Gastroesophageal sphincter (tissue), 4 donors: ENCODE measurements at regions not wholly inside any gene's neighbourhood (a gene's known extent, or its start where the extent isn't known, plus 50 kb on each side); places are given as distances from the start of the nearest gene placed in this dataset.

ENCODE experiments used
- ATAC-seq: fragments of 150-250 bp; one replicate; pipeline ENCODE4 v1.9.1; 2016; ENCODE audit warnings: mild to moderate bottlenecking, moderate library complexity
- H3K27ac ChIP-seq, 4 donors: fragments of 200-600 bp; sonication (generic) in 3 of 4; 1 replicate in 3 of 4; 2 replicates in 1 of 4; pipeline ENCODE4 v1.5.1; 2016 to 2019
- H3K27me3 ChIP-seq: fragments of 200-600 bp; sonication (generic); one replicate; pipeline ENCODE4 v1.5.1; 2019
- H3K36me3 ChIP-seq, 2 donors: fragments of 200-600 bp; sonication (generic); one replicate each; pipeline ENCODE4 v1.5.1; 2019; ENCODE audit warnings: control low read depth in 1 of 2
- H3K4me1 ChIP-seq, 3 donors: fragments of 200-600 bp; sonication (generic); 1 replicate in 2 of 3; 2 replicates in 1 of 3; pipeline ENCODE4 v1.5.1; 2016 to 2019; ENCODE audit warnings: control low read depth in 2 of 3
- H3K4me3 ChIP-seq, 2 donors: fragments of 200-600 bp; sonication (generic); one replicate each; pipeline ENCODE4 v1.5.1; 2019; ENCODE audit warnings: mild to moderate bottlenecking in 1 of 2, moderate library complexity in 1 of 2
- H3K9me3 ChIP-seq, 3 donors: fragments of 200-600 bp; sonication (generic); one replicate each; pipeline ENCODE4 v1.5.1; 2017 to 2019; ENCODE audit warnings: control low read depth in 2 of 3
- EP300 ChIP-seq: sonication (generic); formaldehyde crosslinking; IDR thresholded peaks from one replicate; pipeline ENCODE4 v1.6.1; 2017; ENCODE audit warnings: antibody characterized with exemption, mild to moderate bottlenecking
- POLR2A ChIP-seq, 2 donors: fragments of 450-650 bp; IDR thresholded peaks; one replicate each; pipeline ENCODE4 v1.6.1; 2017; ENCODE audit warnings: antibody characterized with exemption in 2 of 2, mild to moderate bottlenecking in 2 of 2, moderate library complexity in 1 of 2
- POLR2AphosphoS5 ChIP-seq: sonication (generic); formaldehyde crosslinking; IDR thresholded peaks from one replicate; pipeline ENCODE4 v1.6.1; 2017; ENCODE audit warnings: antibody characterized with exemption
- WGBS, 2 donors: methylation state at CpG; one replicate each; pipeline ENCODE4 v1.1.5; 2018; ENCODE audit warnings: low coverage in 1 of 2; 5-methylcytosine and 5-hydroxymethylcytosine counted together
- TF ChIP-seq, protein P1 (sequence below), 4 experiments: fragments of 200-600 bp in 2 of 4; fragments of 450-650 bp in 2 of 4; sonication (generic) in 1 of 4; IDR thresholded peaks; one replicate each; pipeline ENCODE4 v1.5.1; 2017 to 2019; ENCODE audit warnings: antibody characterized with exemption in 4 of 4, mild to moderate bottlenecking in 2 of 4, moderate library complexity in 2 of 4

DNA sequence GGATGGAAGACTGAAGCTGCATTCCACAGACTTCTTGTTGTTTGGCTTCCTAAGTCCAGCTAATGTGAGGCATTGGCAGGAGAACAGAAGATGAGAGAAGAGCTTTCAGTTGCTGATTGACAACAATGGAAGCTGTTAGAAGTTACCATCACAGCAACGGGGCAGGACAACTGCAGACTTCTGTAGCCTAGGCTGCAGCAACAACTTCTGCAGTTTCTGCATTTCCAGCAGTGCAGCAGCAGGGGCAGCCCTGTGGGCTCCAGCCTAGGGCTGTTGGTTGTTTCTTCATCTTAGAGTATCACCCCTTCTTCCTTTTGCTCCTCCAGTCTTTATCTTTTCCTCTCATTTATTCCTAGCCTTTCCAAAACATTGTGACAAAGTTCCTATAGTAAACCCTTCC lies 528.8 kb upstream of the PTGER4 start:
- no peak for TF ChIP-seq POLR2A (IDR thresholded peaks at IDR 0.05)
- TF ChIP-seq POLR2AphosphoS5: no peak
- TF ChIP-seq EP300: no peak
- TF ChIP-seq, protein P1, sequence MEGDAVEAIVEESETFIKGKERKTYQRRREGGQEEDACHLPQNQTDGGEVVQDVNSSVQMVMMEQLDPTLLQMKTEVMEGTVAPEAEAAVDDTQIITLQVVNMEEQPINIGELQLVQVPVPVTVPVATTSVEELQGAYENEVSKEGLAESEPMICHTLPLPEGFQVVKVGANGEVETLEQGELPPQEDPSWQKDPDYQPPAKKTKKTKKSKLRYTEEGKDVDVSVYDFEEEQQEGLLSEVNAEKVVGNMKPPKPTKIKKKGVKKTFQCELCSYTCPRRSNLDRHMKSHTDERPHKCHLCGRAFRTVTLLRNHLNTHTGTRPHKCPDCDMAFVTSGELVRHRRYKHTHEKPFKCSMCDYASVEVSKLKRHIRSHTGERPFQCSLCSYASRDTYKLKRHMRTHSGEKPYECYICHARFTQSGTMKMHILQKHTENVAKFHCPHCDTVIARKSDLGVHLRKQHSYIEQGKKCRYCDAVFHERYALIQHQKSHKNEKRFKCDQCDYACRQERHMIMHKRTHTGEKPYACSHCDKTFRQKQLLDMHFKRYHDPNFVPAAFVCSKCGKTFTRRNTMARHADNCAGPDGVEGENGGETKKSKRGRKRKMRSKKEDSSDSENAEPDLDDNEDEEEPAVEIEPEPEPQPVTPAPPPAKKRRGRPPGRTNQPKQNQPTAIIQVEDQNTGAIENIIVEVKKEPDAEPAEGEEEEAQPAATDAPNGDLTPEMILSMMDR (IDR thresholded peaks at IDR 0.05): no peak
- H3K27ac ChIP-seq: no peak overlapping the region
- H3K4me1 ChIP-seq: no peaks in the 10 kb centered on the region
- no peaks in the 10 kb centered on the region for H3K36me3 ChIP-seq
- ATAC-seq: no peak
- H3K9me3 ChIP-seq: no peaks in the 10 kb centered on the region
- WGBS, 2 donors: 20% methylated on average over 1 of the region's 1 CpG; no CpG with 5 or more reads in 1 of the 2 donors
- H3K4me3 ChIP-seq: no peak overlapping the region
- H3K27me3 ChIP-seq: no peaks in the 10 kb centered on the region

DNA sequence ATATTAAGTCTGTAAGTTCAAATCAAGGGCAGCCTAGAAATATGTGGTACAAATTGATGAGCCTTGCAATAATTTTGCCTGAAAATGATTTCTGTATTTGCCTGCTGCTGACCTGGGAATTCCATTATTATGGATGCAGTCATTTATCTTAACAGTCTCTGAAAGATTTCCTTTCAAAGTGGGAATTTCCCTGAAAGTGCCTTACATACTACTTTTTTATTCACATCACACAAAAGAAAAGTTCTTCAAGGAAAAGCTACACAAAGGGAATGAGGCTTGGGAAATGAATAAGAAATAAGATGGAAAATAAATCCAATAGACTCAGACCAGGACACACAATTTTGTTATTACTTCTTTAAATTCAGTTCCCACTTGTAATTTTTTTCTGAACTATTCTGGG lies 537.8 kb upstream of the PTGER4 start:
- Histone ChIP-seq H3K4me3 (no peak overlapping the region), H3K9me3 (no peaks in the 10 kb centered on the region), H3K4me1 (no peaks in the 10 kb centered on the region), H3K36me3 (no peaks in the 10 kb centered on the region), H3K27me3 (no peaks in the 10 kb centered on the region), H3K27ac (no peak overlapping the region)
- no peak for ATAC-seq
- TF ChIP-seq, protein P1 (IDR thresholded peaks at IDR 0.05): no peak
- TF ChIP-seq POLR2A (IDR thresholded peaks at IDR 0.05) (no peak), EP300 (no peak), POLR2AphosphoS5 (no peak)

DNA sequence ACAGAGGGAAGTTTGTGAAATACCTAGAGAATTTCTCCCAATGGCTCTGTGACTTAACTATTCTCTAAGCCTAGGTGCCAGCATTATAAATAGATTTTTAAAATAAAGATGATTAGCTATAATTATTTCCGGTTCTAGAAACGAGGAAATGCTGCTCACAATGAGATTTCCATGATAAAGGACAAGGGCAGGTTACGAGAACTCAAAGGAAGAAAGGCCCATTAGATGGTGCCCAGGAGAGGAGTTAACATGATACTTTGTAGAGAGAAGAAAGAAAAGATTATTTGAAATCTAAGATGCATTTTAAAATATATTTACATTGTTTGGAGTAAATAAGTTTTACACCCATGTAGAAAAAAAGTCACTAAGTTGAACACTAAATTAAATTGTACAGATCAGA lies 538.3 kb upstream of the PTGER4 start:
- ATAC-seq: no peak
- H3K9me3 ChIP-seq: no peaks in the 10 kb centered on the region
- no peaks in the 10 kb centered on the region for H3K4me1 ChIP-seq
- TF ChIP-seq POLR2A (IDR thresholded peaks at IDR 0.05) (no peak), EP300 (no peak), POLR2AphosphoS5 (no peak)
- TF ChIP-seq, protein P1 (IDR thresholded peaks at IDR 0.05): no peak
- no peak overlapping the region for H3K4me3 ChIP-seq
- no peaks in the 10 kb centered on the region for H3K36me3 ChIP-seq
- no peaks in the 10 kb centered on the region for H3K27me3 ChIP-seq
- H3K27ac ChIP-seq: no peak overlapping the region
- 69 to 82% methylated on average over 3 of the region's 3 CpGs for WGBS, 2 donors

DNA sequence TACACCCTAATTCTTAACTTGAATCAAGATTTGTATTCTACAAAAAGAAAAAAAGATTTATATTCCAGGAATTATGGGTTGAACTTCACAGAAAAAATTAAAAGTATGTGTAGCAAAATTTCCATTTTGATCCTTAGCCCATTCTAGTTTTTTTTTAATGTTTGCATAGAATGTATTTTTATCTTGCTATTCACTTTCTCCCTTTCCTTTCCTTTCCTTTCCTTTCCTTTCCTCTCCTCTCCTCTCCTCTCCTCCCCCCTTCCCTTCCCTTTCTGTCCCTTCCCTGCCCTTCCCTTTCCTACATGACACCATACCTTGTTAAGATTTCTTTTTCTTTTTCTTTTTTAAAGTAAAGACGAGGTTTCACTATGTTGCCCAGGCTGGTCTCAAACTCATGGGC lies 542.5 kb upstream of the PTGER4 start:
- TF ChIP-seq, protein P1 (IDR thresholded peaks at IDR 0.05): no peak
- TF ChIP-seq POLR2A (IDR thresholded peaks at IDR 0.05) (no peak), POLR2AphosphoS5 (no peak), EP300 (no peak)
- Histone ChIP-seq H3K36me3 (no peaks in the 10 kb centered on the region), H3K27me3 (no peaks in the 10 kb centered on the region), H3K27ac (no peak overlapping the region), H3K4me3 (no peak overlapping the region), H3K9me3 (no peaks in the 10 kb centered on the region), H3K4me1 (no peaks in the 10 kb centered on the region)
- WGBS, 2 donors: no CpG with 5 or more reads among the region's 1 CpG
- ATAC-seq: no peak

DNA sequence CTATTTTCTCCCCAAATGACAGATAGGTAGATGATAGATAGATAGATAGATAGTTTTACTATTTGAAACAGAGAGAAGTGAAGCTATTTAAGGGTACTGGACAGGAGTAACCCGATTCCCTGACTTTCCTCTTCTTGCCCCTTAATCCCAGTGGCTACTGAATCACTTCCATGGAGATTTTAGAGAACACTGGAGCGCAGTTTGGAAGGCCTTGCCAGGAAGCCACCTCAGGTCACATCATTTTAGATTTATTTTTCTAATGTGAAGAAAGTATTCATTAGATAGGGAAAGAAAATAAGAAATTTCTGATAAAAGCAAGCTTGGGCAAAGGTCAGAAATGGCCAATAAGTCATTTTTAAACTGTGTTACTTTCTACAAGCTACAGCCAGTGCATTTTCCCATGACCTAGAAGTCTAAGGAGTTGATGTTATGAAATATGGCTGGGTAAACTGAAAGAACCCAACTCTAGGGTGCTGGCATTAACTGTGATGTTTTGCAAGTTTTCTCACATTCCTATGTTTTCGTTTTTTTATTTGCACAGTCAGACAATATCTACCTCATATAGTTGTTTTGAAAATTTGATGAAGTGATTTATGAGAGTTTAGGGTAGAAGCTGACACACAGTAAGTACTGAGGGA lies 544.7 kb upstream of the PTGER4 start:
- Histone ChIP-seq H3K4me3 (no peak overlapping the region), H3K27ac (no peak overlapping the region), H3K4me1 (no peaks in the 10 kb centered on the region), H3K36me3 (no peaks in the 10 kb centered on the region), H3K27me3 (no peaks in the 10 kb centered on the region), H3K9me3 (no peaks in the 10 kb centered on the region)
- TF ChIP-seq POLR2A (IDR thresholded peaks at IDR 0.05): no peak
- no peak for TF ChIP-seq EP300
- TF ChIP-seq, protein P1 (IDR thresholded peaks at IDR 0.05): no peak
- TF ChIP-seq POLR2AphosphoS5: no peak
- no peak for ATAC-seq
- WGBS, 2 donors: 81 to 83% methylated on average over 3 of the region's 3 CpGs
